HL-60 (cell line): ENCODE measurements at regions not wholly inside any gene's neighbourhood (a gene's known extent, or its start where the extent isn't known, plus 50 kb on each side); places are given as distances from the start of the nearest gene placed in this dataset.
"Not testable (repeated sequence)": the region's sequence is repeated elsewhere in the genome, so short reads cannot be mapped to it uniquely, and the experiment has no call there.

Experiments
- DNase-seq, 2 experiments: peaks; one replicate each; pipeline ENCODE4 v3.0.0-alpha.2; 2010 to 2020; ENCODE audit warnings: low read depth in 1 of 2, low spot score in 1 of 2
- H3K27ac ChIP-seq: fragments of 250-450 bp; sonication (Bioruptor Pico); replicated peaks from 2 replicates; pipeline ENCODE4 v1.5.1; 2020; ENCODE audit warnings: mild to moderate bottlenecking, moderate library complexity
- H3K27me3 ChIP-seq: fragments of 250-450 bp; sonication (Bioruptor Pico); 2 replicates; pipeline ENCODE4 v1.5.1; 2021; ENCODE audit warnings: mild to moderate bottlenecking, moderate library complexity; ENCODE audit not compliant: insufficient read depth, poor library complexity, severe bottlenecking
- H3K4me3 ChIP-seq: replicated peaks from 2 replicates; pipeline ENCODE4 v1.5.1; 2011; ENCODE audit warnings: mild to moderate bottlenecking, control low read depth, low read length; ENCODE audit not compliant: insufficient read depth
- CTCF ChIP-seq: IDR thresholded peaks from one replicate; pipeline ENCODE4 v1.5.1; 2011; ENCODE audit warnings: low read length, control low read depth, inconsistent platforms; ENCODE audit not compliant: insufficient read depth
- GABPA ChIP-seq: IDR thresholded peaks from 2 replicates; pipeline ENCODE4 v1.6.1; 2012; ENCODE audit warnings: low read depth
- POLR2AphosphoS5 ChIP-seq: IDR thresholded peaks from 2 replicates; pipeline ENCODE4 v1.6.1; 2012; ENCODE audit warnings: low read depth
- REST ChIP-seq: IDR thresholded peaks from 2 replicates; pipeline ENCODE4 v1.6.1; 2012; ENCODE audit warnings: low read depth; ENCODE audit not compliant: insufficient replicate concordance
- SPI1 ChIP-seq: IDR thresholded peaks from 2 replicates; pipeline ENCODE4 v1.6.1; 2012; ENCODE audit warnings: low read depth, mild to moderate bottlenecking, borderline replicate concordance

- Histone ChIP-seq H3K4me3 (no peak overlapping the region), H3K27me3 (no peaks in the 10 kb centered on the region), H3K27ac (no peak overlapping the region)
- DNase-seq = no peak
- TF ChIP-seq POLR2AphosphoS5 (no peak), REST (no peak), CTCF (no peak), GABPA (no peak), SPI1 (no peak)
These were observed 106.6 kb upstream of the ALDH1A3 start for GRCh38 chr15:100772892-100773520.

GRCh38 chr15:100774044-100774443, 105.6 kb upstream of the ALDH1A3 start:
- not testable (repeated sequence) for H3K27ac ChIP-seq, H3K4me3 ChIP-seq, H3K27me3 ChIP-seq, DNase-seq

GRCh38 chr15:100775581-100776185, 103.9 kb upstream of the ALDH1A3 start:
- Histone ChIP-seq H3K4me3 (no peak overlapping the region), H3K27ac (no peak overlapping the region), H3K27me3 (no peaks in the 10 kb centered on the region)
- TF ChIP-seq CTCF = no peak
- TF ChIP-seq SPI1 = no peak
- TF ChIP-seq REST = no peak
- no peak for TF ChIP-seq GABPA
- DNase-seq = no peak

- no peak overlapping the region for H3K4me3 ChIP-seq
- no peaks in the 10 kb centered on the region for H3K27me3 ChIP-seq
- TF ChIP-seq SPI1 (no peak), REST (no peak), CTCF (no peak), POLR2AphosphoS5 (no peak), GABPA (no peak)
- no peak for DNase-seq
- no peak overlapping the region for H3K27ac ChIP-seq
These were observed 101.8 kb upstream of the ALDH1A3 start for GRCh38 chr15:100777821-100778220.
